ENCODE measurements at regions not wholly inside any gene's neighbourhood (a gene's known extent, or its start where the extent isn't known, plus 50 kb on each side); places are given as distances from the start of the nearest gene placed in this dataset. TPM values are rescaled to one million over a fixed set of nuclear protein-coding genes. Genes with fewer than 3 reads are reported as not detected.
"Not testable (repeated sequence)": the region's sequence is repeated elsewhere in the genome, so short reads cannot be mapped to it uniquely, and the experiment has no call there.

- DNase-seq; H3K4me3 Mint-ChIP-seq; CTCF ChIA-PET; H3K4me1 Mint-ChIP-seq; H3K36me3 Mint-ChIP-seq (ENCODE audit: low read depth); H3K9me3 Mint-ChIP-seq; POLR2A ChIA-PET; H3K27ac Mint-ChIP-seq; H3K27me3 Mint-ChIP-seq: not testable (repeated sequence)
Measured at GRCh38 chr3:163172513-163172912, 1675.9 kb downstream of the OTOL1 start.

DNA sequence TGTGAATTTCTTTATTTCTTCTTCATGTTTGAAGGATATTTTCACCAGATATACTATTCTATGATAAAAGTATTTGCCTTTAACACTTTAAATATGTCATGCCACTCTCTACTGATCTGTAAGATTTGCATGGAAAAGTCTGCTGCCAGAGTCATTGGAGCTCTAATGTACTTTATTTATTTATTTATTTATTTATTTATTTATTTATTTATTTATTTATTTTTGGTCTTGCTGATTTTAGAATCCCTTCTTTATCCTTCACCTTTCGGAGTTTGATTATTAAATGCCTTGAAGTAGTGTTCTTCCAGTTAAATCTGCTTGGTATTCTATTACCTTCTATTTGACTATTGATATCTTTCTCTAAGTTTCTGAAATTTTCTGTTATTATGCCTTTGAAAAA lies 1669.6 kb downstream of the OTOL1 start:
- POLR2A ChIA-PET: no interaction called here
- H3K27me3 Mint-ChIP-seq: no peaks in the 10 kb centered on the region
- H3K9me3 Mint-ChIP-seq: peaks cover 15% of the 10 kb centered on the region
- DNase-seq: no peak
- H3K4me3 Mint-ChIP-seq: no peak overlapping the region
- H3K27ac Mint-ChIP-seq: no peak overlapping the region
- CTCF ChIA-PET: no interaction called here
- H3K4me1 Mint-ChIP-seq: no peaks in the 10 kb centered on the region
- H3K36me3 Mint-ChIP-seq (ENCODE audit: low read depth): no peaks in the 10 kb centered on the region

- H3K9me3 Mint-ChIP-seq: no peaks in the 10 kb centered on the region
- no peak overlapping the region for H3K4me3 Mint-ChIP-seq
- H3K36me3 Mint-ChIP-seq (ENCODE audit: low read depth): no peaks in the 10 kb centered on the region
- no peaks in the 10 kb centered on the region for H3K4me1 Mint-ChIP-seq
- ChIA-PET POLR2A (no interaction called here), CTCF (no interaction called here)
- no peak for DNase-seq
- no peak overlapping the region for H3K27ac Mint-ChIP-seq
- H3K27me3 Mint-ChIP-seq: no peaks in the 10 kb centered on the region
Measured at GRCh38 chr3:163159306-163159705, 1662.7 kb downstream of the OTOL1 start.

DNA sequence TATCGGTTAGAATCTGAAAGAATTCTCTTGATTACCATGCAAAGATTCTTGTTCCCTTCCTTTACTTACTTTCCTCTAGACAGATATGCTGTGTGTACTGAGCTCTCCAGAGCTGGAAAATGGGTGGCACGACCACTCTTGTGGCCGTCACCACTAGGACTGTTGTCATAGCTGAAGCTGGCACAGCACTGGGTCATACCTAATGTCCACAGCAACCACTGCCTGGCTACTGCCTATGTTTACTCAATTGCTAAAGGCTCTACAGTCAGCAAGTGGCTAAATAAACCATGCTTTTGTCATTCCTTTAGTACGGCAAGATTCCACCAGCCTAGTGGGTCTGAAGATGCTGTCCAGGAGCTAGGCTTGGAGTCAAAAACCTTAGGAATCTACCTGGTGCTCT lies 1643.0 kb downstream of the OTOL1 start:
- no peaks in the 10 kb centered on the region for H3K27me3 Mint-ChIP-seq
- no peak overlapping the region for H3K27ac Mint-ChIP-seq
- ChIA-PET POLR2A (no interaction called here), CTCF (no interaction called here)
- no peaks in the 10 kb centered on the region for H3K4me1 Mint-ChIP-seq
- H3K9me3 Mint-ChIP-seq: peaks cover 6% of the 10 kb centered on the region
- no peak for DNase-seq
- H3K36me3 Mint-ChIP-seq (ENCODE audit: low read depth): no peaks in the 10 kb centered on the region
- H3K4me3 Mint-ChIP-seq: no peak overlapping the region

GRCh38 chr3:163138258-163138657 lies 1641.7 kb downstream of the OTOL1 start:
- Mint-ChIP-seq H3K4me3 (no peak overlapping the region), H3K36me3 (ENCODE audit: low read depth) (no peaks in the 10 kb centered on the region), H3K27me3 (no peaks in the 10 kb centered on the region), H3K9me3 (peaks cover 6% of the 10 kb centered on the region), H3K27ac (no peak overlapping the region), H3K4me1 (no peaks in the 10 kb centered on the region)
- DNase-seq: no peak
- ChIA-PET CTCF (no interaction called here), POLR2A (no interaction called here)

DNA sequence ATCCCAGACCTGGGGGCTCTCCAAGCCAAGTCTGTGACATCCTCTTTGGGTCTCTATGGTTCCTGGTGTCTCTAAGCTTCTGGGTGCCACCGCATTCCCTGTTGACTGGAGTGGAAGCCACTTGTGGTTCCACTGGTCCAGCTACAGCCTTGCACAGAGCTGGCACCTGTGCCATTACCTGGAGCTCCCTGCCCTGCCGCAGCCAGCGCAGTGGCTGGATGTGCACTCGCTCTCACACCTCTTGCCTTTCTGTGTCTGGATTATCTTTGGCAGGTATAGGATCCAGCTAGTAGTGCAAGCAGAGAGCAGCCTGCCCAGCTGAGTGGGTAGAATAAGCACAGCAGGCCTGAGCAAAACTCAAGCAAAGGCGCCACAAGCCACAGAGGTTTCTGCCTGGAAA lies 1635.5 kb downstream of the OTOL1 start:
- CTCF ChIA-PET: no interaction called here
- Mint-ChIP-seq H3K27ac (no peak overlapping the region), H3K36me3 (ENCODE audit: low read depth) (no peaks in the 10 kb centered on the region), H3K4me1 (no peaks in the 10 kb centered on the region), H3K4me3 (no peak overlapping the region), H3K27me3 (no peaks in the 10 kb centered on the region), H3K9me3 (peaks cover 15% of the 10 kb centered on the region)
- DNase-seq: no peak
- POLR2A ChIA-PET: no interaction called here

GRCh38 chr3:163129287-163129686 lies 1632.7 kb downstream of the OTOL1 start:
- Mint-ChIP-seq H3K4me3 (no peak overlapping the region), H3K4me1 (no peaks in the 10 kb centered on the region), H3K27me3 (no peaks in the 10 kb centered on the region), H3K9me3 (peaks cover 22% of the 10 kb centered on the region), H3K27ac (no peak overlapping the region), H3K36me3 (ENCODE audit: low read depth) (no peaks in the 10 kb centered on the region)
- no peak for DNase-seq
- POLR2A ChIA-PET: no interaction called here
- CTCF ChIA-PET: no interaction called here

GRCh38 chr3:163126115-163126514 lies 1629.5 kb downstream of the OTOL1 start:
- no peaks in the 10 kb centered on the region for H3K36me3 Mint-ChIP-seq (ENCODE audit: low read depth)
- POLR2A ChIA-PET: no interaction called here
- no peaks in the 10 kb centered on the region for H3K27me3 Mint-ChIP-seq
- CTCF ChIA-PET: no interaction called here
- no peak overlapping the region for H3K27ac Mint-ChIP-seq
- H3K4me3 Mint-ChIP-seq: no peak overlapping the region
- peaks cover 21% of the 10 kb centered on the region for H3K9me3 Mint-ChIP-seq
- DNase-seq: no peak
- H3K4me1 Mint-ChIP-seq: no peaks in the 10 kb centered on the region

Small RNA genes in the stretch of these regions (microRNA-seq; reads per million reads assigned to microRNA genes)
- not detected for gene MIR1263 (ENCODE audit: borderline microRNAs expressed, borderline replicate concordance)

All from activated CD4-positive, alpha-beta T cell treated with anti-CD3 and anti-CD28 coated beads, Interleukin-2, amount 10 ng/mL, durations not matched to agents 7 days and 5 days (primary cell).